NB4 (cell line): ENCODE measurements at regions not wholly inside any gene's neighbourhood (a gene's known extent, or its start where the extent isn't known, plus 50 kb on each side); places are given as distances from the start of the nearest gene placed in this dataset.

Experiments used
- POLR2A ChIP-seq: IDR thresholded peaks from 2 replicates; pipeline ENCODE4 v1.6.1; 2011; ENCODE audit warnings: mild to moderate bottlenecking; ENCODE audit not compliant: insufficient read length; ENCODE audit errors: extremely low read depth
- TF ChIP-seq, protein P1 (sequence below): IDR thresholded peaks from one replicate; pipeline ENCODE4 v1.5.1; 2012; ENCODE audit warnings: low read depth, low read length

DNA sequence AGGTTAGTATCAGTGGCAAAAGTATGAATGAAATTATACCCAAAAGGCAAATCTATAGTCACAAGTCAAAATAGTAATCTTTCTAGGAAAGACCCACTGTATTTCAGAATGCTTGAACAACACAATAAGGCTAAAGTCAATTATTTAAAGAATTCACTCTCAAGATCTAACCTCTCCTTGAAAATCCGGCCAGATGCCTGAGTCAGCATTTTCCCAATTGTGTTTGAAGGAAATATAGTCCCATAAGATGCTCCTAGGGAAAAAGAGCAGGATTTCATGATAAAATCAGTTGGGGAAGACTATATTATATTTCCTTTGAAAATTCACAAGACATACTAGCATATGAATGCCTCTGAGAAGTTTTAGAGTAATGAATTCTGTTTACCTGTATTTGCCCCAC lies 1075.0 kb downstream of the GRM8 start:
- TF ChIP-seq, protein P1, sequence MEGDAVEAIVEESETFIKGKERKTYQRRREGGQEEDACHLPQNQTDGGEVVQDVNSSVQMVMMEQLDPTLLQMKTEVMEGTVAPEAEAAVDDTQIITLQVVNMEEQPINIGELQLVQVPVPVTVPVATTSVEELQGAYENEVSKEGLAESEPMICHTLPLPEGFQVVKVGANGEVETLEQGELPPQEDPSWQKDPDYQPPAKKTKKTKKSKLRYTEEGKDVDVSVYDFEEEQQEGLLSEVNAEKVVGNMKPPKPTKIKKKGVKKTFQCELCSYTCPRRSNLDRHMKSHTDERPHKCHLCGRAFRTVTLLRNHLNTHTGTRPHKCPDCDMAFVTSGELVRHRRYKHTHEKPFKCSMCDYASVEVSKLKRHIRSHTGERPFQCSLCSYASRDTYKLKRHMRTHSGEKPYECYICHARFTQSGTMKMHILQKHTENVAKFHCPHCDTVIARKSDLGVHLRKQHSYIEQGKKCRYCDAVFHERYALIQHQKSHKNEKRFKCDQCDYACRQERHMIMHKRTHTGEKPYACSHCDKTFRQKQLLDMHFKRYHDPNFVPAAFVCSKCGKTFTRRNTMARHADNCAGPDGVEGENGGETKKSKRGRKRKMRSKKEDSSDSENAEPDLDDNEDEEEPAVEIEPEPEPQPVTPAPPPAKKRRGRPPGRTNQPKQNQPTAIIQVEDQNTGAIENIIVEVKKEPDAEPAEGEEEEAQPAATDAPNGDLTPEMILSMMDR, result no peak
- no peak for TF ChIP-seq POLR2A
